Heart left ventricle (tissue), 13 donors: ENCODE measurements at regions not wholly inside any gene's neighbourhood (a gene's known extent, or its start where the extent isn't known, plus 50 kb on each side); places are given as distances from the start of the nearest gene placed in this dataset.

Source experiments
- POLR2A ChIP-seq, 2 donors: fragments of 450-650 bp; IDR thresholded peaks; one replicate each; pipeline ENCODE4 v1.6.1; 2017; ENCODE audit warnings: antibody characterized with exemption in 2 of 2, mild to moderate bottlenecking in 2 of 2, moderate library complexity in 2 of 2
- TF ChIP-seq, protein P1 (sequence below), 12 donors: fragments of 200-600 bp; sonication (generic) in 4 of 12; IDR thresholded peaks; one replicate each; pipeline versions ENCODE4 v1.5.0 to v1.8.0; 2018 to 2022; ENCODE audit warnings: antibody characterized with exemption in 12 of 12, mild to moderate bottlenecking in 5 of 12
- donor health status: ischemic (EF 13 %, LVEDD 7.1; RV severe dilation, severe dysfunction).
- donor health status: DM: no; HTN: yes; CAD: no.
- donor health status: DM: no; HTN: no; CAD: no.
- donor health status: ischemic (EF 25% LVEDD 6.9; RV normal size, moderate dysfunction).
- donor health status: ischemic (EF 25% LVEDD 5.7; RV mildly dilated, moderate dysfunction).
- donor health status: ischemic (EF 35%, LVEDD 5.7; RV mildly dilated, moderate dysfunction).
- donor health status: nonischemic (EF 11% LVEDD 7.7; RV severe dilation, severe dysfunction).
- donor health status: DM: yes; HTN: yes; CAD: no.
- donor health status: PGD.
- donor health status: ischemic (EF 29% LVEDD 5.4; RV normal size, mild dysfunction).
- donor health status: nonischemic (EF 23%, LVEDD 6.1; RV moderate dilation, normal function).

GRCh38 chr1:199335496-199335895, 692.0 kb upstream of the NR5A2 start:
- no peak for TF ChIP-seq POLR2A (IDR thresholded peaks at IDR 0.05)
- TF ChIP-seq, protein P1, sequence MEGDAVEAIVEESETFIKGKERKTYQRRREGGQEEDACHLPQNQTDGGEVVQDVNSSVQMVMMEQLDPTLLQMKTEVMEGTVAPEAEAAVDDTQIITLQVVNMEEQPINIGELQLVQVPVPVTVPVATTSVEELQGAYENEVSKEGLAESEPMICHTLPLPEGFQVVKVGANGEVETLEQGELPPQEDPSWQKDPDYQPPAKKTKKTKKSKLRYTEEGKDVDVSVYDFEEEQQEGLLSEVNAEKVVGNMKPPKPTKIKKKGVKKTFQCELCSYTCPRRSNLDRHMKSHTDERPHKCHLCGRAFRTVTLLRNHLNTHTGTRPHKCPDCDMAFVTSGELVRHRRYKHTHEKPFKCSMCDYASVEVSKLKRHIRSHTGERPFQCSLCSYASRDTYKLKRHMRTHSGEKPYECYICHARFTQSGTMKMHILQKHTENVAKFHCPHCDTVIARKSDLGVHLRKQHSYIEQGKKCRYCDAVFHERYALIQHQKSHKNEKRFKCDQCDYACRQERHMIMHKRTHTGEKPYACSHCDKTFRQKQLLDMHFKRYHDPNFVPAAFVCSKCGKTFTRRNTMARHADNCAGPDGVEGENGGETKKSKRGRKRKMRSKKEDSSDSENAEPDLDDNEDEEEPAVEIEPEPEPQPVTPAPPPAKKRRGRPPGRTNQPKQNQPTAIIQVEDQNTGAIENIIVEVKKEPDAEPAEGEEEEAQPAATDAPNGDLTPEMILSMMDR (IDR thresholded peaks at IDR 0.05), result no peak
